IPS DF 19.7 (cell line): ENCODE measurements at regions not wholly inside any gene's neighbourhood (a gene's known extent, or its start where the extent isn't known, plus 50 kb on each side); places are given as distances from the start of the nearest gene placed in this dataset.
A peak's percentile ranks its signal among the peaks of the same experiment; 100 is the strongest.
"Not testable (repeated sequence)": the region's sequence is repeated elsewhere in the genome, so short reads cannot be mapped to it uniquely, and the experiment has no call there.

Source experiments
- DNase-seq: peaks from one replicate; pipeline ENCODE4 v3.0.0-alpha.2; 2013; ENCODE audit warnings: low read depth, low spot score

DNA sequence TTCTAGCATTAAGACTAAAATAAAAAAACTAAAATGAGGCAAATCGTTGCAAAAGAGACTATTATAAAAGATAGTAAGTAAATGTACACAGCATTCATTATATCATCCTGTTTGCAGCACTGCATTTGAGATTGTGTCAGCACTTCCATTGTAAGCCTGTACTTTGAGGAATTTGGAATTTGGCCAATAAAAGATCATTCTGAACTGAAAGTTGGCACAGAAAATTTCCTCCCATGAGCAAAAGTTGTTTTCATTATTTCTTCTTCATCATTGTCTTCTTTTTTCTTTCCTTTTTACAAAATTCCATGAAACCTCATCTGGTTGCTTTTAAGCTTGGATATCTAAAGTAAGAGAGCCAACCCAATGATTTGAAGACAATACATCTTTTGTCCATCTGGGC lies 199.3 kb upstream of the ADAMTSL1 start:
- DNase-seq = no peak

DNA sequence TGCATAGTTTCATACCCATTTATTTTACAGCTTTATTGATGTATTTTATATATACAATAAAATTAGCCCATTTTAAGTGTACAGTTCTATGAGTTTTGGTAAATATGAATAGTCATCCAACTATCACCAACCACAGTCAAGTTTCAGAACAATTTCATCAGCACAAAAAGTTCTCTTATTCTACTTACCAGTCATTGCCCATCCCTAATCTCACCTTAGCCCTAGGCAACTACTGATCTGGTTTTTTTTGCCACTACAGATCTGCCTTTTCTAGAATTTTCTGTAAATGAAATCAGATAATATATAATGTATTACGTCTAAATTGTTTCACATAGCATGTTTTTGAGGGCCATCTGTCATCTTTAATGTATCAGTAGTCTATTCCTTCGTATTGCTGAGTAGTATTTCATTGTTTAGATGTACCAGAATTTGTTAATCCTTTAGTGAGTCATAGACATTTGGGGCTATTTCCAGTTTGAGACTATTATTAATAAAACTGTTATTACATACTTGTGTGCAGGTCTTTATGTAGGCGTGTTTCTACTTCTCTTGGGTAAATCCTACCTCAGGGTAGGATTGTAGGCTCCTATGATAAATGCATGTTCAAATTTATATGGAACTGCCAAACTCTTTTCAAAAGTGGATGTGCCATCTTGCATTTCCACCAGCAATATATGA lies 198.5 kb upstream of the ADAMTSL1 start:
- DNase-seq = no peak

GRCh38 chr9:18281291-18281690 lies 192.7 kb upstream of the ADAMTSL1 start:
- DNase-seq = no peak

- no peak for DNase-seq
Observed at GRCh38 chr9:18294229-18294628, 179.7 kb upstream of the ADAMTSL1 start.

DNA sequence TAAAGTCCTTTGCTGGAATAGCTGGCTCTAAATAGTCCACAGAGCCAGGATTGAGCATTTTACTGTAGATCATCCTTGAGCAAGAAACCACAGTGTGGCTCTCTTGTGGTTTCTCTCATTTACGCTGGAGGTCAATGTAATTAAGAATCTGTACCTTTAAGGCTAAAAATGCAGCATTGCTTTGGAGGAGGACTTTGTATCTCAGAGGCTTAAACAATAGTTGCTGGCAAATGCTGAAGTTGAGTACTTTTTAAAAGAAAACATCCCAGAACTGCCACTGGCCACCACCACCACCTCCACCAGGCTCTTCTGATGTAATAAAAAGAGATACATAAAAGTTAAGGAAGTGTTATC lies 177.3 kb upstream of the ADAMTSL1 start:
- DNase-seq = no peak

- DNase-seq = peak; percentile 20
Observed at GRCh38 chr9:18297056-18297841, 176.7 kb upstream of the ADAMTSL1 start.

GRCh38 chr9:18299449-18299848 lies 174.5 kb upstream of the ADAMTSL1 start:
- no peak for DNase-seq

GRCh38 chr9:18305167-18305806 lies 168.7 kb upstream of the ADAMTSL1 start:
- not testable (repeated sequence) for DNase-seq

- DNase-seq = no peak
Observed at GRCh38 chr9:18314316-18314715, 159.6 kb upstream of the ADAMTSL1 start.

DNA sequence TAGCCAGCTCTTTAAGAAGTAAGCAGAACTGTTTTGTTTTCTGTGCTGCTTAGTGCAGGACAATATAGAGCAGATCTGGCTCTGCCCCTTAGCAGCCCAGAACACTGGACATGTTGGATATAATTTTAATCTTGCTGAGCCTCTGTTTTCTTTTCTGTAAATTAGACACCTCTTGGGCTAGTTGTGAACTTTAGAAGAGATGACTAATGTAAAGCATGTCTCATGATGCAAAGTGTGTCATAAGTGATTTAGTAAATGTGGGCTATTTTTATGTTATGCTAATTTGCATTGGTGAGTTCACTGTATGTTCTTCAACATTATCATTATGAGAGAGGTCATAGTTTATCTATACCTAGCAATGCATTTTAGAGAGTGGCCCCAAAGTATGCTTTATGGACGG lies 156.1 kb upstream of the ADAMTSL1 start:
- DNase-seq = no peak

DNA sequence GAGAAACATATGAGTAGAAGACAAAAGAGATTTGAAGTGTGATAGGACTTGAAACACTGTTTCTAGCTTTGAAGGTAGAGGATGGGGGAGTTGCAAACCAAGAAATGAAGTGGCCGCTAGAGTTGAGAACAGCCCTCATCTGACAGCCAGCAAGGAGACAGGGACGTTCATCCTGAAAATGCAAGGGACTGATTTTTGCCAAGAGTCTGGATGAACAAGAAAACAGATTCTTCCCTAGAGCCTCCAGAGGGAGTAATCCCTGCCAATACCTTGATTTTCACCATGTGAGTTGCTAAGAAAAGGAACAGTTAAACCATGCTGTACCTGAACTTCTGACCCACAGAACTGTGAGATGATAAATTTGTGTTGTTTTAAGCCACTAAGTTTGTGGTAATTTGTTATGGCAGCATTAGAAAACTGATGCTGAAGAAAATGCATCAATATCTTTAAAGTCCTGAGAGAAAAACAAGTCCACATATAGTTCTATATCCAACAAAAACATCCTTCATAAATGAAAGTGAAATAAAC lies 154.0 kb upstream of the ADAMTSL1 start:
- DNase-seq = no peak

GRCh38 chr9:18324928-18325745 lies 148.8 kb upstream of the ADAMTSL1 start:
- no peak for DNase-seq

GRCh38 chr9:18325746-18326011 lies 148.3 kb upstream of the ADAMTSL1 start:
- not testable (repeated sequence) for DNase-seq

GRCh38 chr9:18327121-18327520 lies 146.8 kb upstream of the ADAMTSL1 start:
- DNase-seq = no peak

DNA sequence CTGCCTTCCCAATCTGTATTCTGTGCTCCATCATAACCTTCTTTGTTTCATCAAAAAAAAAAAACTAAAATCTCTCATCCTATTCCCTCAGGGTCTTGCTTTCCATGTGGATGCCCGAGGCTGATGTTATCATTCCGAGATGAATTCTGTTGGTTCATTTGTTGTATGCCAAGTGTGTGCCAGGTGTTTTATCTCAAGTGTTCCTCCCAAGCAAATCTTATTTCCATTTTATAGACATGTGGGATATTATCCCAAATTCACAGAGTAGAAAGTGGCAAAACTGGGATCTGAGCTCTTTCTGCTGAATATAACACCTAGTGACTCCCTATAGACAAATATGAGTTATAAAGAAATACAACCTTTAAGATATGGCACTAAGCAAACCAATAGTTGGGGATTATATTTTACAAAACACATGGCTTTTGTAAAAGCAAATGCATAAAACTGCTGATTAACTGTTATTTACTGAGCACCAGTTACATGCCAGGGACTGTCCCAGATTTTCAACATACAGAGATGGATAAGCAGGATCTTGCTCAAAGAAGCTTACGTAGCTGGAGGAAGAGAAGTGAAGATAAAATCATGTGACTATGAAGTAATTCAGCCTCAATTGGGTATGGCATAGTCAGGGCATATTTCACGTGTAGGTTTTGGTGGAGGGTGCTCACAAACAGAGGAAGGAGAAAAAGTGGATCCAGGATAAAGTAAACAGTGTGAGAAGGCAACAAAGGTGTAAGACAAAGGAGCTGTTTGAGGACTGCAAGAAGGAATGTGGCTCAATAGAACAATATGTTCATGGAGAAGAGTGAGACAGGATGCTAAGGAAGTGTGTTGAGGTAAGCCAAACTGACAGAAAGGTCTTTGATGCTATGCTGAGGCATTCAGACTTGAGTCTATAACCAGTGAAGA lies 143.3 kb upstream of the ADAMTSL1 start:
- no peak for DNase-seq

- no peak for DNase-seq
Observed at GRCh38 chr9:18331310-18331684, 142.7 kb upstream of the ADAMTSL1 start.

DNA sequence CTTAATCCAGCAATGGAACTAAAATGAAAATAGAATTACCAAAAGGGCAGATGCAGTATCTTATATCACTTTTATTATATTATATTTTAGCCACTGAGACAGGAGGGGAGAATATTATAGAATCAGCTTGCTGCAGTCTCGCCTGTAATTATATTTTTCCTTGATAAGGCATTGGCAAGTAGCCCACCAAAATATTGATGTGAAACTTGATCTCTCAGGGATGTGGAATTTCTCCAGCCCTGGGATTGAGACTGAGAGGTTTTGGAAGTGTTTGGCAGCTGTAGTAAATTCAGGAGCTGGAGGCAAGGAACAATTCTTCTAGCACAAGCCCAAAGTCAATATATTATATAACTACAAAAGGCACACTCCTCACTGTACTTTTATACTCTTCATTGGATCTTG lies 142.1 kb upstream of the ADAMTSL1 start:
- DNase-seq = no peak

DNA sequence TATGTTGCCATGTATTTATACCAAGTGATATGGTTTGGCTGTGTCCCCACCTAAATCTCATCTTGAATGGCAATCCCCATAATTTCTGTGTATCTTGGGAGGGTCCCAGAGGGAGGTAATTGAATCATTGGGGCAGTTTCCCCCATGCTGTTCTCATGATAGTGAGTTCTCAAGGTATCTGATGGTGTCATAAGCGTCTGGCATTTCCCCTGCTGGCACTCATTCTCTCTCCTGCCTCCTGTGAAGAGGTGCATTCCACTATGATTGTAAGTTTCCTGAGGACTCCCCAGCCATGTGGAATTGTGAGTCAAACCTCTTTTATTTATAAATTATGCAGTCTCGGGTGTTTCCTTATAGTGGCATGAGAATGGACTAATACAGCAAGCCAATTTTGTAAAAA lies 140.8 kb upstream of the ADAMTSL1 start:
- DNase-seq = peak; percentile 9

DNA sequence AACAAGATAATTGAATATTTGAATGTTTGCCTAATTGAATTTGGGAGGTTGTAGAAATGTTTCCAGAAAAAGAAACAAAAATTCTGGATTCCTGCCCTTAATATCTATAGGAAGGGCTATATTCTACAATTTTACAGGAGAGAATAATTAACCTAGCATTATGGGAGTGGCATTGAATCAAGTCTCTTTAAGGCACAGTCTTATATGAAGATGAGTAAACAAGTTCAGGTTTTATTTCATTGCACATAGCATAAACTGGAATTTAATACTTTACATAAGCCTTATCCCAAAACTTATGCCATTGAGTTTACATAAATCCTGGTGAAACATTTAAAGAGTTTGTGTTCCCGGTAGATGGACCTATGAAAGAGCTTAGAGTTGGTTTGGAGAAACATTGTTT lies 138.1 kb upstream of the ADAMTSL1 start:
- DNase-seq = no peak

GRCh38 chr9:18338042-18338441 lies 135.9 kb upstream of the ADAMTSL1 start:
- DNase-seq = no peak

- no peak for DNase-seq
Observed at GRCh38 chr9:18343784-18344183, 130.2 kb upstream of the ADAMTSL1 start.
